ENCODE measurements at regions not wholly inside any gene's neighbourhood (a gene's known extent, or its start where the extent isn't known, plus 50 kb on each side); places are given as distances from the start of the nearest gene placed in this dataset.
"Not testable (repeated sequence)": the region's sequence is repeated elsewhere in the genome, so short reads cannot be mapped to it uniquely, and the experiment has no call there.

GRCh38 chr4:114034189-114034588 is 54.7 kb upstream of the ARSJ start:
- peak overlapping the region in 1 of 4 donors; percentile 17 for H3K4me3 Mint-ChIP-seq
- no peak overlapping the region for H3K27ac Mint-ChIP-seq
- no peaks in the 10 kb centered on the region for H3K4me1 Mint-ChIP-seq
- no peaks in the 10 kb centered on the region for H3K27me3 Mint-ChIP-seq
- H3K36me3 Mint-ChIP-seq, result no peaks in the 10 kb centered on the region
- no peaks in the 10 kb centered on the region for H3K9me3 Mint-ChIP-seq

GRCh38 chr4:114036426-114036825 is 57.0 kb upstream of the ARSJ start:
- H3K36me3 Mint-ChIP-seq, result no peaks in the 10 kb centered on the region

GRCh38 chr4:114036864-114037263 is 57.4 kb upstream of the ARSJ start:
- Mint-ChIP-seq H3K4me3 (no peak overlapping the region), H3K36me3 (no peaks in the 10 kb centered on the region)

More at GRCh38 chr4:114036426-114036825, 57.0 kb upstream of the ARSJ start:
- Mint-ChIP-seq H3K4me3 (no peak overlapping the region), H3K9me3 (no peaks in the 10 kb centered on the region), H3K4me1 (peaks cover 0 to 2% (median 0%) of the 10 kb centered on the region in 3 donors), H3K27ac (no peak overlapping the region), H3K27me3 (no peaks in the 10 kb centered on the region)

GRCh38 chr4:114037988-114038387 is 58.5 kb upstream of the ARSJ start:
- Mint-ChIP-seq H3K27ac (no peak overlapping the region), H3K36me3 (no peaks in the 10 kb centered on the region), H3K27me3 (no peaks in the 10 kb centered on the region), H3K4me3 (no peak overlapping the region), H3K9me3 (peaks cover 0 to 3% (median 0%) of the 10 kb centered on the region in 3 donors), H3K4me1 (peaks cover 0 to 2% (median 0%) of the 10 kb centered on the region in 3 donors)

More at GRCh38 chr4:114036864-114037263, 57.4 kb upstream of the ARSJ start:
- no peak overlapping the region for H3K27ac Mint-ChIP-seq
- no peaks in the 10 kb centered on the region for H3K9me3 Mint-ChIP-seq
- no peaks in the 10 kb centered on the region for H3K27me3 Mint-ChIP-seq
- H3K4me1 Mint-ChIP-seq, result peaks cover 0 to 2% (median 0%) of the 10 kb centered on the region in 3 donors

- H3K27ac Mint-ChIP-seq, result no peak overlapping the region
- H3K9me3 Mint-ChIP-seq, result peaks cover 0 to 3% (median 0%) of the 10 kb centered on the region in 3 donors
- no peak overlapping the region for H3K4me3 Mint-ChIP-seq
- no peaks in the 10 kb centered on the region for H3K27me3 Mint-ChIP-seq
- H3K4me1 Mint-ChIP-seq, result peaks cover 0 to 2% (median 0%) of the 10 kb centered on the region in 3 donors
- no peaks in the 10 kb centered on the region for H3K36me3 Mint-ChIP-seq
Observed at GRCh38 chr4:114038762-114039387, 59.4 kb upstream of the ARSJ start.

GRCh38 chr4:114040319-114041116 is 61.1 kb upstream of the ARSJ start:
- Mint-ChIP-seq H3K9me3 (peaks cover 0 to 3% (median 0%) of the 10 kb centered on the region in 3 donors), H3K4me1 (peaks cover 0 to 2% (median 0%) of the 10 kb centered on the region in 3 donors), H3K27ac (no peak overlapping the region), H3K4me3 (no peak overlapping the region), H3K27me3 (no peaks in the 10 kb centered on the region), H3K36me3 (peaks cover 2% of the 10 kb centered on the region)

GRCh38 chr4:114041117-114041475 is 61.6 kb upstream of the ARSJ start:
- H3K27me3 Mint-ChIP-seq, result no peaks in the 10 kb centered on the region
- peaks cover 0 to 2% (median 0%) of the 10 kb centered on the region in 3 donors for H3K4me1 Mint-ChIP-seq
- H3K4me3 Mint-ChIP-seq, result no peak overlapping the region
- H3K36me3 Mint-ChIP-seq, result peaks cover 2% of the 10 kb centered on the region
- peaks cover 0 to 3% (median 0%) of the 10 kb centered on the region in 3 donors for H3K9me3 Mint-ChIP-seq
- H3K27ac Mint-ChIP-seq, result no peak overlapping the region

GRCh38 chr4:114043116-114043515 is 63.7 kb upstream of the ARSJ start:
- Mint-ChIP-seq H3K9me3 (peaks cover 0 to 3% (median 0%) of the 10 kb centered on the region in 3 donors), H3K27me3 (no peaks in the 10 kb centered on the region), H3K4me3 (no peak overlapping the region), H3K27ac (no peak overlapping the region), H3K4me1 (peaks cover 0 to 2% (median 0%) of the 10 kb centered on the region in 3 donors), H3K36me3 (peaks cover 2% of the 10 kb centered on the region)

- H3K9me3 Mint-ChIP-seq, H3K4me1 Mint-ChIP-seq, H3K4me3 Mint-ChIP-seq: not testable (repeated sequence)
Observed at GRCh38 chr4:114044351-114044750, 64.9 kb upstream of the ARSJ start.

GRCh38 chr4:114046331-114046730 is 66.9 kb upstream of the ARSJ start:
- Mint-ChIP-seq H3K9me3 (peaks cover 0 to 3% (median 0%) of the 10 kb centered on the region in 3 donors), H3K36me3 (peaks cover 2% of the 10 kb centered on the region), H3K4me3 (no peak overlapping the region), H3K27ac (no peak overlapping the region), H3K4me1 (no peaks in the 10 kb centered on the region), H3K27me3 (no peaks in the 10 kb centered on the region)

More at GRCh38 chr4:114044351-114044750, 64.9 kb upstream of the ARSJ start:
- not testable (repeated sequence) for H3K27ac Mint-ChIP-seq, H3K36me3 Mint-ChIP-seq, H3K27me3 Mint-ChIP-seq

GRCh38 chr4:114048154-114048553 is 68.7 kb upstream of the ARSJ start:
- H3K36me3 Mint-ChIP-seq, H3K4me3 Mint-ChIP-seq, H3K27me3 Mint-ChIP-seq: not testable (repeated sequence)

GRCh38 chr4:114052227-114052626 is 72.8 kb upstream of the ARSJ start:
- Mint-ChIP-seq H3K4me1 (no peaks in the 10 kb centered on the region), H3K36me3 (no peaks in the 10 kb centered on the region), H3K4me3 (no peak overlapping the region), H3K27ac (no peak overlapping the region), H3K27me3 (no peaks in the 10 kb centered on the region), H3K9me3 (peaks cover 0 to 10% (median 2%) of the 10 kb centered on the region in 3 donors)

More at GRCh38 chr4:114048154-114048553, 68.7 kb upstream of the ARSJ start:
- H3K27ac Mint-ChIP-seq, H3K4me1 Mint-ChIP-seq, H3K9me3 Mint-ChIP-seq: not testable (repeated sequence)

- Mint-ChIP-seq H3K4me3 (no peak overlapping the region), H3K36me3 (no peaks in the 10 kb centered on the region), H3K9me3 (peaks cover 0 to 10% (median 2%) of the 10 kb centered on the region in 3 donors), H3K27me3 (no peaks in the 10 kb centered on the region), H3K27ac (peak overlapping the region in 1 of 3 donors; percentile 1), H3K4me1 (no peaks in the 10 kb centered on the region)
Observed at GRCh38 chr4:114056599-114056998, 77.2 kb upstream of the ARSJ start.

GRCh38 chr4:114057746-114058145 is 78.3 kb upstream of the ARSJ start:
- Mint-ChIP-seq H3K27ac (no peak overlapping the region), H3K4me3 (no peak overlapping the region), H3K9me3 (peaks cover 0 to 10% (median 2%) of the 10 kb centered on the region in 3 donors), H3K36me3 (no peaks in the 10 kb centered on the region), H3K4me1 (no peaks in the 10 kb centered on the region), H3K27me3 (peaks cover 2% of the 10 kb centered on the region)

GRCh38 chr4:114062499-114062898 is 83.1 kb upstream of the ARSJ start:
- Mint-ChIP-seq H3K27ac (no peak overlapping the region), H3K9me3 (no peaks in the 10 kb centered on the region), H3K36me3 (peaks cover 4% of the 10 kb centered on the region), H3K4me1 (no peaks in the 10 kb centered on the region), H3K4me3 (no peak overlapping the region), H3K27me3 (peaks cover 2% of the 10 kb centered on the region)
